ENCODE measurements at regions not wholly inside any gene's neighbourhood (a gene's known extent, or its start where the extent isn't known, plus 50 kb on each side); places are given as distances from the start of the nearest gene placed in this dataset.
A peak's percentile ranks its signal among the peaks of the same experiment; 100 is the strongest.

DNA sequence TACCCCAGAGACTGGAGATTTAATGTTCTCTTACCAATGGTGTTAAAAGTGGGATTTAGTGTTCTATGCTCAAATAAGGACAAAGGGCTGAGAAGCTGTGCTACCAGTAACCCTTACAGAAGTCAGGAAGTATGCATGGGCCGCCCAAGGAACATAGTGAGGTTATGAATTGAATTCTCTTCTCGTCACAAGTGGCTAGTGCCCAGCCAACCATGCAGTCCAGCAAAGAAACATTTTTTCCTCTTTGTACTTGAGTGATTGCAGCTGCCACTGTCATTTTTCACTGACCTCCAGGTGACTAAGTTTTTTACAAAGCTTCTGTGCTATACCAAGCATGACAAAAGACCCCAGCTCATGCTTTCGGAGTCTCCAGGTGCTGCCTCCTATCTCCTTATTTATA lies 110.6 kb upstream of the DCBLD2 start:
- no peak for DNase-seq
- no peak overlapping the region for H3K4me3 ChIP-seq
- ATAC-seq = peak in 2 of 8 donors; percentile 67 to 73
- TF ChIP-seq, protein P1, sequence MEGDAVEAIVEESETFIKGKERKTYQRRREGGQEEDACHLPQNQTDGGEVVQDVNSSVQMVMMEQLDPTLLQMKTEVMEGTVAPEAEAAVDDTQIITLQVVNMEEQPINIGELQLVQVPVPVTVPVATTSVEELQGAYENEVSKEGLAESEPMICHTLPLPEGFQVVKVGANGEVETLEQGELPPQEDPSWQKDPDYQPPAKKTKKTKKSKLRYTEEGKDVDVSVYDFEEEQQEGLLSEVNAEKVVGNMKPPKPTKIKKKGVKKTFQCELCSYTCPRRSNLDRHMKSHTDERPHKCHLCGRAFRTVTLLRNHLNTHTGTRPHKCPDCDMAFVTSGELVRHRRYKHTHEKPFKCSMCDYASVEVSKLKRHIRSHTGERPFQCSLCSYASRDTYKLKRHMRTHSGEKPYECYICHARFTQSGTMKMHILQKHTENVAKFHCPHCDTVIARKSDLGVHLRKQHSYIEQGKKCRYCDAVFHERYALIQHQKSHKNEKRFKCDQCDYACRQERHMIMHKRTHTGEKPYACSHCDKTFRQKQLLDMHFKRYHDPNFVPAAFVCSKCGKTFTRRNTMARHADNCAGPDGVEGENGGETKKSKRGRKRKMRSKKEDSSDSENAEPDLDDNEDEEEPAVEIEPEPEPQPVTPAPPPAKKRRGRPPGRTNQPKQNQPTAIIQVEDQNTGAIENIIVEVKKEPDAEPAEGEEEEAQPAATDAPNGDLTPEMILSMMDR (IDR thresholded peaks at IDR 0.05) = no peak
- no peaks in the 10 kb centered on the region for H3K27me3 ChIP-seq
- 77 to 85% methylated on average over 3 of the region's 3 CpGs for WGBS, 2 donors
- intact Hi-C loops (cut with DNase I) = no loop called here
- no peaks in the 10 kb centered on the region for H3K9me3 ChIP-seq
- H3K27ac ChIP-seq = no peak overlapping the region
- H3K4me1 ChIP-seq = no peaks in the 10 kb centered on the region
- H3K36me3 ChIP-seq = no peaks in the 10 kb centered on the region

DNA sequence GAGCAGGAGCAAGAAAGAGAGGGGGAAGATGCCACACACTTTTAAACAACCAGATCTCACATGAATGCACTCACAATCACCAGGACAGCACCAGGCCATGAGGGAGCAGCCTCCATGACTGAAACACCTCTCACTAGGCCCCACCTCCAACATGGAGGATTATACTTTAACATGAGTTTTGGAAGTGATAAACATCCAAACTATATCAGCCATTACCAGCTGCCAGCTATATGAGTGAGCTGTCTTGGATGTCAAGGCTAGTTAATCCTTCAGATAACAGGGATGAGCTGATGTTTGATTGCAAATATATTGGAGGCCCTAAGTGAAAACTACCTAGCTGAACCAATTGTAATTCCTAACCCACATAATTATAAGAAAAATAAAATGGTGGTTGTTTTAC lies 108.4 kb upstream of the DCBLD2 start:
- Histone ChIP-seq H3K27ac (no peak overlapping the region), H3K4me1 (no peaks in the 10 kb centered on the region), H3K27me3 (no peaks in the 10 kb centered on the region), H3K9me3 (no peaks in the 10 kb centered on the region), H3K4me3 (no peak overlapping the region), H3K36me3 (no peaks in the 10 kb centered on the region)
- ATAC-seq = no peak
- TF ChIP-seq, protein P1 (IDR thresholded peaks at IDR 0.05) = no peak
- intact Hi-C loops (cut with DNase I) = no loop called here
- DNase-seq = no peak

DNA sequence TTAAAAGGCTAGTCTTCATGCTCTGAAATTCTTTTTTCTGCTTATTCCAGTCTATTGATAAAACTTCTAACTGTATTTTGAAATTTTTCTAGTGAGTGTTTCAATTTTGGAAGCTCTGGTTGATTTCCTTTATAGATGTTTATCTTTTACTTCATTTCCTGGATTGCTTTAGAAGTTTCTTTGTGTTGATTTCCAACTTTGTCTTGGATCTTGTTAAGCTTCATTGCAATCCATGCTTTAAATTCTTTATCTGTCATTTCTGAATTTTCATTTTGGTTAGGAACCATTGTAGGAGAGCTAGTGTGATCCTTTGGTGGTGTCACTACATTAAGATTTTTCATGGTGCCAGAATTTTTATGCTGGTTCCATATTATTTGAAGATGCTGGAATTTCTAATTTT lies 105.2 kb upstream of the DCBLD2 start:
- H3K27ac ChIP-seq = no peak overlapping the region
- no peak overlapping the region for H3K4me3 ChIP-seq
- no peak for ATAC-seq
- intact Hi-C loops (cut with DNase I) = no loop called here
- TF ChIP-seq, protein P1 (IDR thresholded peaks at IDR 0.05) = no peak
- no peaks in the 10 kb centered on the region for H3K36me3 ChIP-seq
- H3K4me1 ChIP-seq = no peaks in the 10 kb centered on the region
- no peak for DNase-seq
- no peaks in the 10 kb centered on the region for H3K9me3 ChIP-seq
- no peaks in the 10 kb centered on the region for H3K27me3 ChIP-seq

DNA sequence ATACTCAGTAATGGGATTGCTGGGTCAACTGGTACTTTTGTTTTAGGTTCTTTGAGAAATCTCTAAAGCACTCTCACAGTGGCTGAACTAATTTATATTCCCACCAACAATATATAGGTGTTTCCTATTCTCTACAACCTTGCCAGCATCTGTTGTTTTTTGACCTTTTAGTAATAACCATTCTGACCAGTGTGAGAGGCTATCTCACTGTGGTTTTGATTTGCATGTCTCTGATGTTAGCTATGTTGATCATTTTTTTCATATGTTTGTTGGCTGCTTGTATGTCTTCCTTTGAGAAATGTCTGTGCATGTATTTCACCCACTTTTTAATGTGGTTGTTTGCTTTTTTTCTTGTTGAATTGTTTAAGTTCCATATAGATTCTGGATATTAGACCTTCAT lies 98.2 kb upstream of the DCBLD2 start:
- H3K27ac ChIP-seq = no peak overlapping the region
- TF ChIP-seq, protein P1 (IDR thresholded peaks at IDR 0.05) = no peak
- no peaks in the 10 kb centered on the region for H3K27me3 ChIP-seq
- H3K9me3 ChIP-seq = no peaks in the 10 kb centered on the region
- no peaks in the 10 kb centered on the region for H3K36me3 ChIP-seq
- no peak overlapping the region for H3K4me3 ChIP-seq
- ATAC-seq = no peak
- H3K4me1 ChIP-seq = no peaks in the 10 kb centered on the region
- intact Hi-C loops (cut with DNase I) = loop anchor here in 5 of 10 donors (5.0 to 10.0 kb wide), 3 partner anchors 395 to 405 kb away; partner anchors contain the start of gene CPOX (in 3 of the 5)
- DNase-seq = no peak

Data from heart right ventricle (tissue), 16 donors.